Heart left ventricle (tissue), 13 donors: ENCODE measurements at regions not wholly inside any gene's neighbourhood (a gene's known extent, or its start where the extent isn't known, plus 50 kb on each side); places are given as distances from the start of the nearest gene placed in this dataset.

Experiments
- POLR2A ChIP-seq, 2 donors: fragments of 450-650 bp; IDR thresholded peaks; one replicate each; pipeline ENCODE4 v1.6.1; 2017; ENCODE audit warnings: antibody characterized with exemption in 2 of 2, mild to moderate bottlenecking in 2 of 2, moderate library complexity in 2 of 2
- TF ChIP-seq, protein P1 (sequence below), 12 donors: fragments of 200-600 bp; sonication (generic) in 4 of 12; IDR thresholded peaks; one replicate each; pipeline versions ENCODE4 v1.5.0 to v1.8.0; 2018 to 2022; ENCODE audit warnings: antibody characterized with exemption in 12 of 12, mild to moderate bottlenecking in 5 of 12
- donor health status: ischemic (EF 13 %, LVEDD 7.1; RV severe dilation, severe dysfunction).
- donor health status: DM: no; HTN: yes; CAD: no.
- donor health status: DM: no; HTN: no; CAD: no.
- donor health status: ischemic (EF 25% LVEDD 6.9; RV normal size, moderate dysfunction).
- donor health status: ischemic (EF 25% LVEDD 5.7; RV mildly dilated, moderate dysfunction).
- donor health status: ischemic (EF 35%, LVEDD 5.7; RV mildly dilated, moderate dysfunction).
- donor health status: nonischemic (EF 11% LVEDD 7.7; RV severe dilation, severe dysfunction).
- donor health status: DM: yes; HTN: yes; CAD: no.
- donor health status: PGD.
- donor health status: ischemic (EF 29% LVEDD 5.4; RV normal size, mild dysfunction).
- donor health status: nonischemic (EF 23%, LVEDD 6.1; RV moderate dilation, normal function).

DNA sequence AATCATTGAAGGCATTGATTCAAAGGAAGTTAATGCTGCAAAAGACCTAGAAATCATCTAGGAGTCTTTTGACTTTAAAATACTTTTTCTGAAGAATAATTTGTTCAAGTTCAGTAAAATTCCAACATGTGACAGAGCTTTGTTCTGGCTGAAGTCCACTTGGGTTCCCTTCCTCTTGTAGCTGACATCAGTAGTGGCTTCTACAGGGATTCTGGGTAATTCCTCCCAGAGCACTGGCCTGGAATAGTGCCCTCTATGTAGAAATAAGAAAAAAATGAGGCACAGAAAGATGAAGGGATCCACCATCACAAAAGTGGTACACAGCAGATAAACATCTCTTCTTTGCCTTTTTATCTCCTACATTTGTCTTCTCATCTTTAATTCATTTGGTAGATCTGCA, 548.1 kb downstream of the LTN1 start:
- TF ChIP-seq, protein P1, sequence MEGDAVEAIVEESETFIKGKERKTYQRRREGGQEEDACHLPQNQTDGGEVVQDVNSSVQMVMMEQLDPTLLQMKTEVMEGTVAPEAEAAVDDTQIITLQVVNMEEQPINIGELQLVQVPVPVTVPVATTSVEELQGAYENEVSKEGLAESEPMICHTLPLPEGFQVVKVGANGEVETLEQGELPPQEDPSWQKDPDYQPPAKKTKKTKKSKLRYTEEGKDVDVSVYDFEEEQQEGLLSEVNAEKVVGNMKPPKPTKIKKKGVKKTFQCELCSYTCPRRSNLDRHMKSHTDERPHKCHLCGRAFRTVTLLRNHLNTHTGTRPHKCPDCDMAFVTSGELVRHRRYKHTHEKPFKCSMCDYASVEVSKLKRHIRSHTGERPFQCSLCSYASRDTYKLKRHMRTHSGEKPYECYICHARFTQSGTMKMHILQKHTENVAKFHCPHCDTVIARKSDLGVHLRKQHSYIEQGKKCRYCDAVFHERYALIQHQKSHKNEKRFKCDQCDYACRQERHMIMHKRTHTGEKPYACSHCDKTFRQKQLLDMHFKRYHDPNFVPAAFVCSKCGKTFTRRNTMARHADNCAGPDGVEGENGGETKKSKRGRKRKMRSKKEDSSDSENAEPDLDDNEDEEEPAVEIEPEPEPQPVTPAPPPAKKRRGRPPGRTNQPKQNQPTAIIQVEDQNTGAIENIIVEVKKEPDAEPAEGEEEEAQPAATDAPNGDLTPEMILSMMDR (IDR thresholded peaks at IDR 0.05) = no peak
- TF ChIP-seq POLR2A (IDR thresholded peaks at IDR 0.05) = no peak
